H1 (cell line): ENCODE measurements at regions not wholly inside any gene's neighbourhood (a gene's known extent, or its start where the extent isn't known, plus 50 kb on each side); places are given as distances from the start of the nearest gene placed in this dataset.

ENCODE experiments used
- CTCF ChIA-PET: fragments of 300-600 bp; sonication (Branson Sonifier 250); formaldehyde crosslinking; loops from one replicate; lab custom pipeline; 2021; ENCODE audit not compliant: partially characterized antibody; lab: Charles Lee
- POLR2A ChIA-PET: fragments of 300-600 bp; sonication (Branson Sonifier 250); formaldehyde crosslinking; loops from one replicate; lab custom pipeline; 2021; ENCODE audit warnings: inconsistent platforms; ENCODE audit not compliant: partially characterized antibody; lab: Charles Lee
- DNase-seq, 2 experiments: peaks; one replicate each; pipeline versions ENCODE4 v3.0.0 to v3.0.0-alpha.2; 2010 to 2022; ENCODE audit warnings: low spot score in 2 of 2, low read depth in 1 of 2, mixed read lengths in 1 of 2
- FAIRE-seq: peaks from 2 replicates; lab custom pipeline; 2011; peaks lifted over from hg19 to GRCh38; lab: Jason Lieb, UNC
- H2AFZ ChIP-seq: 2 replicates; pipeline ENCODE4 v1.8.1; 2012; ENCODE audit warnings: low read length, inconsistent platforms
- H2AK5ac ChIP-seq: 2 replicates; pipeline ENCODE4 v1.6.1; 2013; ENCODE audit warnings: low read depth, low read length
- H2BK120ac ChIP-seq: replicated peaks from 2 replicates; pipeline ENCODE3; 2013; ENCODE audit warnings: low read depth, low read length, inconsistent platforms
- H2BK12ac ChIP-seq: 2 replicates; pipeline ENCODE4 v1.6.1; 2013; ENCODE audit warnings: low read depth, low read length
- H2BK15ac ChIP-seq: 2 replicates; pipeline ENCODE4 v1.6.1; 2013; ENCODE audit warnings: low read length
- H2BK20ac ChIP-seq: 2 replicates; pipeline ENCODE4 v1.6.1; 2013; ENCODE audit warnings: low read length
- H2BK5ac ChIP-seq: 2 replicates; pipeline ENCODE4 v1.6.1; 2013; ENCODE audit warnings: low read depth, low read length
- H3K14ac ChIP-seq: 2 replicates; pipeline ENCODE4 v1.6.1; 2013; ENCODE audit warnings: inconsistent platforms; ENCODE audit not compliant: insufficient read length
- H3K18ac ChIP-seq: 2 replicates; pipeline ENCODE4 v1.6.1; 2013; ENCODE audit warnings: low read length; ENCODE audit errors: extremely low read depth
- H3K23ac ChIP-seq: 2 replicates; pipeline ENCODE4 v1.6.1; 2013; ENCODE audit warnings: inconsistent platforms; ENCODE audit not compliant: insufficient read length
- H3K23me2 ChIP-seq: 2 replicates; pipeline ENCODE4 v1.6.1; 2013; ENCODE audit warnings: low read depth, low read length
- H3K27ac ChIP-seq: 2 replicates; pipeline ENCODE4 v1.6.1; 2011; ENCODE audit warnings: low read depth, low read length, inconsistent platforms
- H3K27me3 ChIP-seq, 4 experiments: replicated peaks in 1 of 4; 1 replicate in 1 of 4; 2 replicates in 3 of 4; pipeline versions ENCODE4 v1.6.1 to v1.8.1; 2011 to 2013; ENCODE audit warnings: low read length in 3 of 4, mild to moderate bottlenecking in 3 of 4, inconsistent platforms in 2 of 4, mixed read lengths in 2 of 4, moderate library complexity in 1 of 4; ENCODE audit not compliant: control insufficient read depth in 3 of 4, insufficient read depth in 3 of 4; ENCODE audit errors: extremely low read depth in 1 of 4
- H3K36me3 ChIP-seq, 4 experiments: 2 replicates each; pipeline versions ENCODE4 v1.6.1 to v1.8.1; 2011 to 2013; ENCODE audit warnings: mild to moderate bottlenecking in 4 of 4, low read length in 3 of 4, moderate library complexity in 2 of 4, control low read depth in 1 of 4, inconsistent platforms in 1 of 4; ENCODE audit not compliant: insufficient read depth in 4 of 4, control insufficient read depth in 2 of 4
- H3K4ac ChIP-seq: replicated peaks from 2 replicates; pipeline ENCODE3; 2013; ENCODE audit warnings: low read length, low read depth, mixed read lengths, inconsistent platforms; ENCODE audit not compliant: insufficient read length
- H3K4me1 ChIP-seq, 4 experiments: replicated peaks in 1 of 4; 1 replicate in 1 of 4; 2 replicates in 3 of 4; pipeline versions ENCODE4 v1.6.1 to v1.8.1; 2011 to 2013; ENCODE audit warnings: low read length in 3 of 4, inconsistent platforms in 2 of 4, mixed read lengths in 1 of 4; ENCODE audit not compliant: insufficient read depth in 4 of 4, control insufficient read depth in 3 of 4
- H3K4me2 ChIP-seq, 2 experiments: 2 replicates each; pipeline versions ENCODE4 v1.6.1 to v1.8.1; 2011 to 2013; ENCODE audit warnings: low read depth in 2 of 2, low read length in 2 of 2, control low read depth in 1 of 2, inconsistent platforms in 1 of 2, mild to moderate bottlenecking in 1 of 2; ENCODE audit not compliant: insufficient read depth in 1 of 2
- H3K4me3 ChIP-seq, 4 experiments: fragments of 200-600, 300-600 bp in 1 of 4; sonication (generic), shearing (Covaris generic), sonication (Bioruptor Twin) in 1 of 4; 2 replicates each; pipeline versions ENCODE4 v1.5.1 to v1.8.1; 2011 to 2016; ENCODE audit warnings: low read length in 4 of 4, low read depth in 3 of 4, control low read depth in 2 of 4, inconsistent platforms in 2 of 4, mild to moderate bottlenecking in 2 of 4, mixed read lengths in 1 of 4, moderate library complexity in 1 of 4; ENCODE audit not compliant: insufficient read depth in 2 of 4; ENCODE audit errors: extremely low read depth in 1 of 4
- H3K56ac ChIP-seq: replicated peaks from 2 replicates; pipeline ENCODE3; 2013; ENCODE audit warnings: low read depth, mild to moderate bottlenecking, mixed read lengths, low read length, inconsistent platforms; ENCODE audit not compliant: insufficient read length
- H3K79me1 ChIP-seq: 2 replicates; pipeline ENCODE4 v1.6.1; 2013; ENCODE audit warnings: low read depth, low read length, control low read depth
- H3K79me2 ChIP-seq, 2 experiments: 2 replicates each; pipeline versions ENCODE4 v1.6.1 to v1.8.1; 2012 to 2013; ENCODE audit warnings: low read length in 2 of 2, mild to moderate bottlenecking in 2 of 2, inconsistent platforms in 1 of 2; ENCODE audit not compliant: insufficient read depth in 2 of 2, control insufficient read depth in 1 of 2
- H3K9ac ChIP-seq, 4 experiments: replicated peaks in 1 of 4; 1 replicate in 1 of 4; 2 replicates in 3 of 4; pipeline versions ENCODE4 v1.6.1 to v1.8.1; 2011 to 2013; ENCODE audit warnings: low read depth in 3 of 4, low read length in 3 of 4, control low read depth in 2 of 4, mild to moderate bottlenecking in 2 of 4, moderate library complexity in 2 of 4, inconsistent platforms in 1 of 4; ENCODE audit errors: extremely low read depth in 1 of 4
- H3K9me3 ChIP-seq, 2 experiments: 2 replicates each; pipeline versions ENCODE4 v1.6.1 to v1.8.1; 2012 to 2013; ENCODE audit warnings: mild to moderate bottlenecking in 2 of 2, moderate library complexity in 2 of 2, control low read depth in 1 of 2, inconsistent platforms in 1 of 2, low read depth in 1 of 2, low read length in 1 of 2, mixed read lengths in 1 of 2; ENCODE audit not compliant: insufficient read depth in 2 of 2
- H4K20me1 ChIP-seq, 2 experiments: replicated peaks in 1 of 2; 2 replicates each; pipeline versions ENCODE3 to v1.8.1; 2011 to 2013; ENCODE audit warnings: inconsistent platforms in 2 of 2, low read length in 2 of 2, mild to moderate bottlenecking in 1 of 2; ENCODE audit not compliant: insufficient read depth in 2 of 2, control insufficient read depth in 1 of 2
- H4K5ac ChIP-seq: 2 replicates; pipeline ENCODE4 v1.6.1; 2013; ENCODE audit warnings: low read length, low read depth, mixed read lengths, inconsistent platforms; ENCODE audit not compliant: insufficient read length
- H4K8ac ChIP-seq: 2 replicates; pipeline ENCODE4 v1.8.0; 2013; ENCODE audit warnings: mild to moderate bottlenecking, moderate library complexity, low read length, inconsistent platforms; ENCODE audit not compliant: insufficient read depth; ENCODE audit errors: extremely low read depth
- H4K91ac ChIP-seq: replicated peaks from 2 replicates; pipeline ENCODE3; 2013; ENCODE audit warnings: low read length, mixed read lengths, inconsistent platforms; ENCODE audit not compliant: insufficient read length
- ATF3 ChIP-seq: IDR thresholded peaks from 2 replicates; pipeline ENCODE4 v1.6.1; 2011; ENCODE audit warnings: low read depth, mild to moderate bottlenecking, low read length; ENCODE audit not compliant: insufficient read depth
- CTBP2 ChIP-seq: IDR thresholded peaks from 2 replicates; pipeline ENCODE4 v1.7.0; 2011; ENCODE audit warnings: borderline replicate concordance, mild to moderate bottlenecking, moderate library complexity, mixed read lengths, low read length; ENCODE audit not compliant: insufficient read depth, insufficient read length
- EZH2 ChIP-seq: fragments of 200-600 bp; sonication (generic); IDR thresholded peaks from 2 replicates; pipeline ENCODE4 v1.7.1; 2012; ENCODE audit warnings: low read depth, mild to moderate bottlenecking, moderate library complexity, low read length, inconsistent platforms; ENCODE audit not compliant: severe bottlenecking
- FOSL1 ChIP-seq: IDR thresholded peaks from 2 replicates; pipeline ENCODE4 v1.6.1; 2011; ENCODE audit warnings: mild to moderate bottlenecking, low read depth, low read length, moderate library complexity; ENCODE audit not compliant: insufficient read depth
- JUND ChIP-seq: IDR thresholded peaks from 2 replicates; pipeline ENCODE4 v1.6.1; 2011; ENCODE audit warnings: mild to moderate bottlenecking, improper control_type of control experiment, low read length
- MAX ChIP-seq: IDR thresholded peaks from 2 replicates; pipeline ENCODE4 v1.6.1; 2012; ENCODE audit warnings: inconsistent platforms
- POU5F1 ChIP-seq: IDR thresholded peaks from 2 replicates; pipeline ENCODE4 v1.6.1; 2011; ENCODE audit warnings: low read depth, mild to moderate bottlenecking, low read length, moderate library complexity
- RBBP5 ChIP-seq: IDR thresholded peaks from 2 replicates; pipeline ENCODE4 v1.7.1; 2012; ENCODE audit warnings: low read depth, mild to moderate bottlenecking, inconsistent platforms, low read length, moderate library complexity, borderline replicate concordance
- SIX5 ChIP-seq: IDR thresholded peaks from 2 replicates; pipeline ENCODE4 v1.6.1; 2011; ENCODE audit warnings: mild to moderate bottlenecking, low read depth, low read length
- SP1 ChIP-seq: IDR thresholded peaks from 2 replicates; pipeline ENCODE4 v1.6.1; 2011; ENCODE audit warnings: low read depth, low read length
- SP2 ChIP-seq: IDR thresholded peaks from 2 replicates; pipeline ENCODE4 v1.6.1; 2012; ENCODE audit warnings: mild to moderate bottlenecking, low read length, inconsistent platforms
- WGBS, 2 experiments: shearing (Covaris generic) in 1 of 2; methylation state at CpG; one replicate each; pipeline versions ENCODE4 v1.1.6 to v1.1.7; 2013 to 2015; ENCODE audit warnings: low lambda C conversion rate in 2 of 2, mixed read lengths in 2 of 2, inconsistent platforms in 1 of 2, low coverage in 1 of 2, missing lambda C conversion rate in 1 of 2; ENCODE audit not compliant: insufficient replicate concordance in 2 of 2, insufficient coverage in 1 of 2, insufficient read length in 1 of 2; ENCODE audit errors: extremely low coverage in 1 of 2, missing lambda C conversion rate in 1 of 2; 5-methylcytosine and 5-hydroxymethylcytosine counted together

- no peak overlapping the region for H2BK12ac ChIP-seq
- H4K5ac ChIP-seq: no peak overlapping the region
- no peak overlapping the region for H3K4ac ChIP-seq
- H2BK20ac ChIP-seq: no peak overlapping the region
- no peak overlapping the region for H2AFZ ChIP-seq
- WGBS, 2 experiments: 93% methylated on average over 6 of the region's 6 CpGs; no CpG with 5 or more reads in 1 of the 2 experiments
- no peaks in the 10 kb centered on the region for H4K20me1 ChIP-seq
- DNase-seq (no peak), FAIRE-seq (no peak)
- H3K18ac ChIP-seq: no peak overlapping the region
- ChIA-PET CTCF (interaction anchor here (0.7 kb wide), 1 partner anchor 11 kb away, joined by 3 read pairs; no protein-coding TSS in a partner anchor), POLR2A (no interaction called here)
- no peak overlapping the region for H3K56ac ChIP-seq
- H2BK120ac ChIP-seq: no peak overlapping the region
- H3K4me1 ChIP-seq: no peaks in the 10 kb centered on the region
- H2AK5ac ChIP-seq: no peak overlapping the region
- H3K4me3 ChIP-seq: no peak overlapping the region
- no peak overlapping the region for H3K4me2 ChIP-seq
- no peaks in the 10 kb centered on the region for H3K36me3 ChIP-seq
- H2BK15ac ChIP-seq: no peak overlapping the region
- no peak overlapping the region for H4K8ac ChIP-seq
- no peaks in the 10 kb centered on the region for H3K23me2 ChIP-seq
- H3K23ac ChIP-seq: no peak overlapping the region
- no peaks in the 10 kb centered on the region for H3K79me1 ChIP-seq
- H3K79me2 ChIP-seq: no peaks in the 10 kb centered on the region
- no peak overlapping the region for H3K14ac ChIP-seq
- no peak overlapping the region for H3K9ac ChIP-seq
- no peak overlapping the region for H4K91ac ChIP-seq
- no peaks in the 10 kb centered on the region for H3K27me3 ChIP-seq
- H3K27ac ChIP-seq: no peak overlapping the region
- no peaks in the 10 kb centered on the region for H3K9me3 ChIP-seq
- H2BK5ac ChIP-seq: no peak overlapping the region
- TF ChIP-seq SP2 (no peak), CTBP2 (no peak), JUND (no peak), POU5F1 (no peak), SP1 (no peak), SIX5 (no peak), ATF3 (no peak), FOSL1 (no peak), RBBP5 (no peak), MAX (no peak), EZH2 (no peak)
Measured at GRCh38 chr7:156217803-156218202, 405.5 kb upstream of the SHH start.
